Neural progenitor cell (in vitro differentiated cells): ENCODE measurements at regions not wholly inside any gene's neighbourhood (a gene's known extent, or its start where the extent isn't known, plus 50 kb on each side); places are given as distances from the start of the nearest gene placed in this dataset. TPM values are rescaled to one million over a fixed set of nuclear protein-coding genes. Genes with fewer than 3 reads are reported as not detected.
"Not testable (repeated sequence)": the region's sequence is repeated elsewhere in the genome, so short reads cannot be mapped to it uniquely, and the experiment has no call there.

Experiments used
- DNase-seq: peaks from one replicate; pipeline ENCODE4 v3.0.0-alpha.2; 2016; ENCODE audit warnings: low spot score
- H2AFZ ChIP-seq: fragments of 200-600 bp; sonication (generic); replicated peaks from 2 replicates; pipeline ENCODE4 v1.6.1; 2016; ENCODE audit warnings: antibody characterized with exemption
- H3F3A ChIP-seq: fragments of 200-600 bp; sonication (generic); 2 replicates; pipeline ENCODE4 v1.6.1; 2016; ENCODE audit warnings: antibody characterized with exemption, low read depth
- H3K27ac ChIP-seq: fragments of 200-600 bp; sonication (generic); 2 replicates; pipeline ENCODE4 v1.5.1; 2016; ENCODE audit warnings: mild to moderate bottlenecking
- H3K27me3 ChIP-seq: fragments of 200-600 bp; sonication (generic); 2 replicates; pipeline ENCODE4 v1.6.1; 2016; ENCODE audit warnings: mild to moderate bottlenecking, moderate library complexity
- H3K36me3 ChIP-seq: fragments of 200-600 bp; sonication (generic); 2 replicates; pipeline ENCODE4 v1.5.1; 2016
- H3K4me1 ChIP-seq: fragments of 200-600 bp; sonication (generic); 2 replicates; pipeline ENCODE4 v1.6.1; 2016; ENCODE audit warnings: mixed run types
- H3K4me2 ChIP-seq: fragments of 200-600 bp; sonication (generic); 2 replicates; pipeline ENCODE4 v1.6.1; 2016
- H3K4me3 ChIP-seq: fragments of 200-600 bp; sonication (generic); 2 replicates; pipeline ENCODE4 v1.5.1; 2016
- H3K79me2 ChIP-seq: fragments of 200-600 bp; sonication (generic); 2 replicates; pipeline ENCODE4 v1.6.1; 2016; ENCODE audit warnings: low read depth
- H3K9ac ChIP-seq: fragments of 200-600 bp; sonication (generic); 2 replicates; pipeline ENCODE4 v1.6.1; 2016
- H3K9me3 ChIP-seq: fragments of 200-600 bp; sonication (generic); 2 replicates; pipeline ENCODE4 v1.5.1; 2016; ENCODE audit warnings: low read depth
- H4K20me1 ChIP-seq: fragments of 200-600 bp; sonication (generic); 2 replicates; pipeline ENCODE4 v1.6.1; 2016; ENCODE audit warnings: low read depth
- H3K27ac Mint-ChIP-seq: 3 replicates; pipeline ENCODE4 v1.8.0; 2021; ENCODE audit warnings: mixed read lengths
- H3K27me3 Mint-ChIP-seq: 2 replicates; pipeline ENCODE4 v1.8.0; 2022; ENCODE audit warnings: low read depth, mild to moderate bottlenecking, inconsistent platforms, moderate library complexity, mixed read lengths; ENCODE audit not compliant: insufficient read depth
- H3K36me3 Mint-ChIP-seq: 3 replicates; pipeline ENCODE4 v1.8.0; 2021; ENCODE audit warnings: mixed read lengths
- H3K4me1 Mint-ChIP-seq: 3 replicates; pipeline ENCODE4 v1.8.0; 2021; ENCODE audit warnings: mixed read lengths
- H3K4me3 Mint-ChIP-seq: 3 replicates; pipeline ENCODE4 v1.8.0; 2021; ENCODE audit warnings: mild to moderate bottlenecking, moderate library complexity, mixed read lengths
- H3K9me3 Mint-ChIP-seq: 3 replicates; pipeline ENCODE4 v1.8.0; 2020; ENCODE audit warnings: mixed read lengths
- microRNA-seq: library from miRNA; unstranded; fragments of <30 nt; microRNA quantifications from one replicate; pipeline ENCODE4, GENCODE V29; 2016
- small RNA-seq: library from RNA; depleted of rRNA; stranded (forward); fragments of <200 nt; gene quantifications from one replicate; pipeline ENCODE3, GENCODE V24; 2015

DNA sequence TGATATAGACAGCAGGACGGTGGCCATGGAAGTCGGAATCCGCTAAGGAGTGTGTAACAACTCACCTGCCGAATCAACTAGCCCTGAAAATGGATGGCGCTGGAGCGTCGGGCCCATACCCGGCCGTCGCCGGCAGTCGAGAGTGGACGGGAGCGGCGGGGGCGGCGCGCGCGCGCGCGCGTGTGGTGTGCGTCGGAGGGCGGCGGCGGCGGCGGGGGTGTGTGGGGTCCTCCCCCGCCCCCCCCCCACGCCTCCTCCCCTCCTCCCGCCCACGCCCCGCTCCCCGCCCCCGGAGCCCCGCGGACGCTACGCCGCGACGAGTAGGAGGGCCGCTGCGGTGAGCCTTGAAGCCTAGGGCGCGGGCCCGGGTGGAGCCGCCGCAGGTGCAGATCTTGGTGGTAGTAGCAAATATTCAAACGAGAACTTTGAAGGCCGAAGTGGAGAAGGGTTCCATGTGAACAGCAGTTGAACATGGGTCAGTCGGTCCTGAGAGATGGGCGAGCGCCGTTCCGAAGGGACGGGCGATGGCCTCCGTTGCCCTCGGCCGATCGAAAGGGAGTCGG, 2261.2 kb upstream of the TPTE start:
- not testable (repeated sequence) for H3K79me2 ChIP-seq, H3K27ac Mint-ChIP-seq, H3K27me3 Mint-ChIP-seq

More for the DNA sequence above, 2261.2 kb upstream of the TPTE start:
- not testable (repeated sequence) for H3K9ac ChIP-seq, H3K36me3 ChIP-seq, H3K27ac ChIP-seq, H4K20me1 ChIP-seq, H3K4me2 ChIP-seq, H3K4me1 ChIP-seq, H3K4me1 Mint-ChIP-seq, DNase-seq, H3K36me3 Mint-ChIP-seq, H3K4me3 ChIP-seq, H3K4me3 Mint-ChIP-seq, H3K9me3 Mint-ChIP-seq, H3F3A ChIP-seq, H3K27me3 ChIP-seq, H2AFZ ChIP-seq, H3K9me3 ChIP-seq

Small RNA genes in the stretch of these regions (microRNA-seq; reads per million reads assigned to microRNA genes)
- gene MIR3648-1 (not detected), gene MIR3687-1 (not detected), gene MIR6724-1 (not detected), gene MIR6724-2 (not detected)

Small RNA genes in the stretch of these regions (small RNA-seq; reads per million reads assigned to genes)
- gene MIR3648-1 (not detected), gene MIR3687-1 (not detected), gene MIR6724-1 (not detected), gene MIR6724-2 (not detected), gene RF01518 (not detected), gene RNA5-8SN2 (not detected)
